Tibial nerve (tissue), 3 donors: ENCODE measurements at regions not wholly inside any gene's neighbourhood (a gene's known extent, or its start where the extent isn't known, plus 50 kb on each side); places are given as distances from the start of the nearest gene placed in this dataset.

Source experiments
- POLR2A ChIP-seq, 2 donors: fragments of 450-650 bp; IDR thresholded peaks; one replicate each; pipeline ENCODE4 v1.6.1; 2017; ENCODE audit warnings: antibody characterized with exemption in 2 of 2, mild to moderate bottlenecking in 2 of 2, moderate library complexity in 2 of 2
- TF ChIP-seq, protein P1 (sequence below), 5 experiments: fragments of 200-600 bp in 3 of 5; fragments of 450-650 bp in 2 of 5; sonication (generic) in 3 of 5; IDR thresholded peaks; one replicate each; pipeline ENCODE4 v1.5.1; 2016 to 2019; ENCODE audit warnings: antibody characterized with exemption in 5 of 5, mild to moderate bottlenecking in 3 of 5, moderate library complexity in 2 of 5

DNA sequence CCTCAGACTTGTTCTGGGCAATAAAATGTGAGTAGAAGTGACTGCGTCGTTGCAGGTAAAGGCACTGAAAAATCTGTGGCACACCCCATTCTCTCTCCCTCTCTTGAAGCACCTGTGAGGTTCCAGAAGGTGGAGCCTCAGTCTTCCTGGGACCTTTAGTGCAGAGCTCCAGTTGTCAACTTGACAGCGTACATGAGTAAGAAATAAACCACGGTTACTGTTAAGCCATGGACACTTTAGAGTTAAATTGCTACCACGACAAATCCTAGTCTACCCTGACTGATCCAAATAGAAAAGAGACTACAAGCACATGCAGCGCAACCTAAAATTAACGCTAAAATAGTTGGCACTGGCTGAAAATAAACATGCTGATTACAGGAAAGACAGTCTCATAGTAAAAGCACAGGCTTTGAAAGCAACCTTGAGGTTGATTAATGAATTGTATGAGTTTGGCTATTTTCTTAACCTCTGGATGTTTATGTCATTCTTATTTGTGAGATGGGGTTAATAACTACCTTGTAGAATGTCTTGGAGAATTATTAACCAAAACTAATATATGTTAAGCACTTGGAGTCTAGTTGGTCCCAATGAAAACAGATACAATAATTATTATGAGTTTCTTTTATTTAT is 93.0 kb upstream of the PLPPR4 start:
- TF ChIP-seq, protein P1, sequence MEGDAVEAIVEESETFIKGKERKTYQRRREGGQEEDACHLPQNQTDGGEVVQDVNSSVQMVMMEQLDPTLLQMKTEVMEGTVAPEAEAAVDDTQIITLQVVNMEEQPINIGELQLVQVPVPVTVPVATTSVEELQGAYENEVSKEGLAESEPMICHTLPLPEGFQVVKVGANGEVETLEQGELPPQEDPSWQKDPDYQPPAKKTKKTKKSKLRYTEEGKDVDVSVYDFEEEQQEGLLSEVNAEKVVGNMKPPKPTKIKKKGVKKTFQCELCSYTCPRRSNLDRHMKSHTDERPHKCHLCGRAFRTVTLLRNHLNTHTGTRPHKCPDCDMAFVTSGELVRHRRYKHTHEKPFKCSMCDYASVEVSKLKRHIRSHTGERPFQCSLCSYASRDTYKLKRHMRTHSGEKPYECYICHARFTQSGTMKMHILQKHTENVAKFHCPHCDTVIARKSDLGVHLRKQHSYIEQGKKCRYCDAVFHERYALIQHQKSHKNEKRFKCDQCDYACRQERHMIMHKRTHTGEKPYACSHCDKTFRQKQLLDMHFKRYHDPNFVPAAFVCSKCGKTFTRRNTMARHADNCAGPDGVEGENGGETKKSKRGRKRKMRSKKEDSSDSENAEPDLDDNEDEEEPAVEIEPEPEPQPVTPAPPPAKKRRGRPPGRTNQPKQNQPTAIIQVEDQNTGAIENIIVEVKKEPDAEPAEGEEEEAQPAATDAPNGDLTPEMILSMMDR (IDR thresholded peaks at IDR 0.05), result no peak
- TF ChIP-seq POLR2A (IDR thresholded peaks at IDR 0.05), result no peak
